HG02885 (cell line): ENCODE measurements at regions not wholly inside any gene's neighbourhood (a gene's known extent, or its start where the extent isn't known, plus 50 kb on each side); places are given as distances from the start of the nearest gene placed in this dataset.

Source experiments
- ATAC-seq: cut with Tn5 transposase; IDR thresholded peaks from one replicate; pipeline ENCODE4 v1.9.1; 2021; ENCODE audit warnings: mild to moderate bottlenecking; ENCODE audit not compliant: unreplicated experiment, poor library complexity

DNA sequence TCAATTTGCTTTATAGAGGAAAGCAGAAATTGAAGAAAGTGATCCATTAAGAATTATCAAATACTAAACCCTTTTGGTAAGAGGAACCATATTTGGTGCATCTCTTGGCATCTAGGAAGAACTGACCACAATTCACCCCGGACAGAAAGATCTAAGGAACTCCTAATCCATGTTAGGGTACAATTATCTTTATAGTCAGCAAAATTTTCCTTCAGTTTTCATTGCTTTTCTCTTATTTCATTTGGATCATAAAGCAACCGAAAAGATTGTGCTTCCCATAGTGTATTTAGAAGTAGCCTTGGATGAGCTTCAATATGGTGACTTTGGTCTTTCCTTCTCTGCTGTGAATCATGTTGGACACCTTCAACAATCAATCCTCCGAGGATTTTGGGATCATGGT, 50.1 kb upstream of the IGFBP5 start:
- no peak for ATAC-seq
